ENCODE measurements at regions not wholly inside any gene's neighbourhood (a gene's known extent, or its start where the extent isn't known, plus 50 kb on each side); places are given as distances from the start of the nearest gene placed in this dataset.
"Not testable (repeated sequence)": the region's sequence is repeated elsewhere in the genome, so short reads cannot be mapped to it uniquely, and the experiment has no call there.

- no peak for DNase-seq
Observed at GRCh38 chr5:103909391-103909790, 346.8 kb upstream of the NUDT12 start.

- peak; percentile 21 for DNase-seq
Observed at GRCh38 chr5:103908336-103909080, 345.9 kb upstream of the NUDT12 start.

GRCh38 chr5:103907001-103907400 lies 344.4 kb upstream of the NUDT12 start:
- DNase-seq, result no peak

- DNase-seq, result no peak
Observed at GRCh38 chr5:103904651-103905050, 342.1 kb upstream of the NUDT12 start.

- DNase-seq, result no peak
Observed at GRCh38 chr5:103902893-103903292, 340.3 kb upstream of the NUDT12 start.

- no peak for DNase-seq
Observed at GRCh38 chr5:103901885-103902284, 339.3 kb upstream of the NUDT12 start.

GRCh38 chr5:103896593-103896992 lies 334.0 kb upstream of the NUDT12 start:
- no peak for DNase-seq

- DNase-seq, result no peak
Observed at GRCh38 chr5:103895738-103896137, 333.1 kb upstream of the NUDT12 start.

- no peak for DNase-seq
Observed at GRCh38 chr5:103894882-103895281, 332.3 kb upstream of the NUDT12 start.

GRCh38 chr5:103891151-103891550 lies 328.6 kb upstream of the NUDT12 start:
- no peak for DNase-seq

GRCh38 chr5:103890313-103890712 lies 327.7 kb upstream of the NUDT12 start:
- no peak for DNase-seq

GRCh38 chr5:103889500-103890209 lies 327.1 kb upstream of the NUDT12 start:
- no peak for DNase-seq

- DNase-seq, result no peak
Observed at GRCh38 chr5:103886826-103887225, 324.2 kb upstream of the NUDT12 start.

- DNase-seq, result no peak
Observed at GRCh38 chr5:103883143-103883542, 320.6 kb upstream of the NUDT12 start.

- no peak for DNase-seq
Observed at GRCh38 chr5:103881560-103881959, 319.0 kb upstream of the NUDT12 start.

GRCh38 chr5:103867857-103868598 lies 305.4 kb upstream of the NUDT12 start:
- DNase-seq, result no peak

- no peak for DNase-seq
Observed at GRCh38 chr5:103866169-103866568, 303.6 kb upstream of the NUDT12 start.

GRCh38 chr5:103862398-103862797 lies 299.8 kb upstream of the NUDT12 start:
- DNase-seq, result no peak

GRCh38 chr5:103860327-103860726 lies 297.7 kb upstream of the NUDT12 start:
- DNase-seq, result no peak

- not testable (repeated sequence) for DNase-seq
Observed at GRCh38 chr5:103858367-103858766, 295.8 kb upstream of the NUDT12 start.

- no peak for DNase-seq
Observed at GRCh38 chr5:103851091-103851490, 288.5 kb upstream of the NUDT12 start.

GRCh38 chr5:103849934-103850333 lies 287.3 kb upstream of the NUDT12 start:
- no peak for DNase-seq

GRCh38 chr5:103847060-103847459 lies 284.5 kb upstream of the NUDT12 start:
- no peak for DNase-seq

- DNase-seq, result no peak
Observed at GRCh38 chr5:103842936-103843335, 280.3 kb upstream of the NUDT12 start.
